HEK293 (cell line): ENCODE measurements at regions not wholly inside any gene's neighbourhood (a gene's known extent, or its start where the extent isn't known, plus 50 kb on each side); places are given as distances from the start of the nearest gene placed in this dataset.

Source experiments
- CTCF ChIA-PET: fragments of 350-600 bp; formaldehyde crosslinking; extraction: SDS; loops from one replicate; lab custom pipeline; 2021; ENCODE audit warnings: antibody characterized with exemption; lab: Yijun Ruan, JAX
- POLR2A ChIA-PET: fragments of 300-600 bp; formaldehyde crosslinking; extraction: SDS; loops from one replicate; lab custom pipeline; 2020; ENCODE audit warnings: antibody characterized with exemption, inconsistent platforms; lab: Yijun Ruan, JAX
- H3K27ac ChIP-seq: fragments of 200-500 bp; sonication (Bioruptor generic); 2 replicates; pipeline ENCODE4 v1.5.1; 2014; ENCODE audit warnings: low read depth, low read length, control low read depth, inconsistent platforms; ENCODE audit errors: extremely low read depth
- H3K36me3 ChIP-seq, 2 experiments: fragments of 200-500 bp in 1 of 2; sonication (Bioruptor generic) in 1 of 2; 1 replicate in 1 of 2; 2 replicates in 1 of 2; pipeline ENCODE4 v1.5.1; 2014 to 2017; ENCODE audit warnings: inconsistent platforms in 2 of 2, low read length in 2 of 2; ENCODE audit not compliant: control insufficient read depth in 2 of 2, insufficient read depth in 1 of 2
- H3K4me1 ChIP-seq: fragments of 200-500 bp; sonication (Bioruptor generic); 2 replicates; pipeline ENCODE4 v1.5.1; 2014; ENCODE audit warnings: mild to moderate bottlenecking, low read length, inconsistent platforms; ENCODE audit not compliant: control insufficient read depth, insufficient read depth
- H3K4me3 ChIP-seq: 2 replicates; pipeline ENCODE4 v1.5.1; 2011; ENCODE audit warnings: low read depth, mild to moderate bottlenecking, control low read depth, low read length, moderate library complexity
- H3K9me3 ChIP-seq: fragments of 200-500 bp; sonication (Bioruptor generic); 2 replicates; pipeline ENCODE4 v1.5.1; 2014; ENCODE audit warnings: low read depth, low read length, inconsistent platforms; ENCODE audit not compliant: control insufficient read depth, insufficient read depth
- BCL11A ChIP-seq: fragments of 450-650 bp; formaldehyde crosslinking; IDR thresholded peaks from 2 replicates; pipeline ENCODE4 v1.5.1; 2016; ENCODE audit warnings: low read depth, missing biosample characterization, missing genetic modification characterization
- HOXC10 ChIP-seq: sonication (generic); formaldehyde crosslinking; IDR thresholded peaks from 2 replicates; pipeline ENCODE4 v1.8.1; 2023; ENCODE audit warnings: mild to moderate bottlenecking, missing genetic modification reagents
- PRDM1 ChIP-seq: fragments of 450-650 bp; formaldehyde crosslinking; IDR thresholded peaks from 2 replicates; pipeline ENCODE4; 2016; ENCODE audit warnings: missing biosample characterization, missing genetic modification characterization
- SCRT1 ChIP-seq: fragments of 450-650 bp; formaldehyde crosslinking; IDR thresholded peaks from 2 replicates; pipeline ENCODE4 v1.5.1; 2016; ENCODE audit warnings: missing biosample characterization, missing genetic modification characterization, borderline replicate concordance
- SETDB1 ChIP-seq: IDR thresholded peaks from one replicate; pipeline ENCODE4 v1.6.1; 2017; ENCODE audit warnings: mild to moderate bottlenecking, low read length, moderate library complexity, mixed read lengths; ENCODE audit not compliant: insufficient read length
- ZNF114 ChIP-seq: fragments of 450-650 bp; formaldehyde crosslinking; IDR thresholded peaks from 2 replicates; pipeline ENCODE4 v1.5.0; 2017; ENCODE audit warnings: missing biosample characterization, missing genetic modification characterization
- ZNF146 ChIP-seq: fragments of 450-650 bp; formaldehyde crosslinking; IDR thresholded peaks from 2 replicates; pipeline ENCODE4 v1.5.1; 2016; ENCODE audit warnings: missing biosample characterization, missing genetic modification characterization
- ZNF19 ChIP-seq: fragments of 450-650 bp; formaldehyde crosslinking; IDR thresholded peaks from 2 replicates; pipeline ENCODE4; 2016; ENCODE audit warnings: missing biosample characterization, missing genetic modification characterization, low read depth
- ZNF280C ChIP-seq: fragments of 450-650 bp; formaldehyde crosslinking; IDR thresholded peaks from 2 replicates; pipeline ENCODE4 v1.5.1; 2016; ENCODE audit warnings: missing biosample characterization, missing genetic modification characterization
- ZNF324 ChIP-seq: fragments of 450-650 bp; formaldehyde crosslinking; IDR thresholded peaks from 2 replicates; pipeline ENCODE4 v1.5.1; 2016; ENCODE audit warnings: missing biosample characterization, missing genetic modification characterization
- ZNF335 ChIP-seq: fragments of 450-650 bp; formaldehyde crosslinking; conservative IDR thresholded peaks from 2 replicates; pipeline ENCODE4 v1.5.1; 2016; ENCODE audit warnings: missing biosample characterization, missing genetic modification characterization
- ZNF350 ChIP-seq: fragments of 450-650 bp; formaldehyde crosslinking; IDR thresholded peaks from 2 replicates; pipeline ENCODE4 v1.5.0; 2017; ENCODE audit warnings: missing biosample characterization, mild to moderate bottlenecking, missing genetic modification characterization
- ZNF501 ChIP-seq: fragments of 450-650 bp; formaldehyde crosslinking; IDR thresholded peaks from 2 replicates; pipeline ENCODE4 v1.5.1; 2016; ENCODE audit warnings: missing biosample characterization, missing genetic modification characterization
- ZNF514 ChIP-seq: fragments of 450-650 bp; formaldehyde crosslinking; IDR thresholded peaks from 2 replicates; pipeline ENCODE4 v1.5.1; 2016; ENCODE audit warnings: missing biosample characterization, missing genetic modification characterization
- ZNF529 ChIP-seq: fragments of 450-650 bp; formaldehyde crosslinking; IDR thresholded peaks from 2 replicates; pipeline ENCODE4 v1.5.1; 2017; ENCODE audit warnings: missing genetic modification characterization, missing biosample characterization; ENCODE audit not compliant: insufficient replicate concordance
- ZNF548 ChIP-seq: fragments of 450-650 bp; formaldehyde crosslinking; IDR thresholded peaks from 2 replicates; pipeline ENCODE4 v1.5.1; 2016; ENCODE audit warnings: missing biosample characterization, missing genetic modification characterization
- ZNF549 ChIP-seq: fragments of 450-650 bp; IDR thresholded peaks from 2 replicates; pipeline ENCODE4 v1.5.1; 2018; ENCODE audit warnings: missing biosample characterization, missing genetic modification characterization, mild to moderate bottlenecking, inconsistent platforms, moderate library complexity
- ZNF555 ChIP-seq: fragments of 450-650 bp; formaldehyde crosslinking; conservative IDR thresholded peaks from 2 replicates; pipeline ENCODE4 v1.5.1; 2017; ENCODE audit warnings: missing biosample characterization, mild to moderate bottlenecking, missing genetic modification characterization, inconsistent platforms
- ZNF560 ChIP-seq: fragments of 450-650 bp; formaldehyde crosslinking; IDR thresholded peaks from 2 replicates; pipeline ENCODE4 v1.5.1; 2017; ENCODE audit warnings: missing biosample characterization, missing genetic modification characterization, borderline replicate concordance
- ZNF629 ChIP-seq: fragments of 450-650 bp; formaldehyde crosslinking; IDR thresholded peaks from 2 replicates; pipeline ENCODE4 v1.5.1; 2017; ENCODE audit warnings: missing biosample characterization, missing genetic modification characterization
- ZNF670 ChIP-seq: fragments of 450-650 bp; formaldehyde crosslinking; IDR thresholded peaks from 2 replicates; pipeline ENCODE4 v1.5.1; 2016; ENCODE audit warnings: missing biosample characterization, missing genetic modification characterization, low read depth
- ZNF701 ChIP-seq: fragments of 450-650 bp; formaldehyde crosslinking; IDR thresholded peaks from 2 replicates; pipeline ENCODE4 v1.5.1; 2016; ENCODE audit warnings: missing biosample characterization, missing genetic modification characterization
- ZNF704 ChIP-seq: fragments of 450-650 bp; formaldehyde crosslinking; IDR thresholded peaks from 2 replicates; pipeline ENCODE4 v1.5.1; 2016; ENCODE audit warnings: missing biosample characterization, missing genetic modification characterization
- ZNF791 ChIP-seq: fragments of 450-650 bp; formaldehyde crosslinking; IDR thresholded peaks from 2 replicates; pipeline ENCODE4 v1.5.1; 2016; ENCODE audit warnings: missing biosample characterization, missing genetic modification characterization
- ZSCAN18 ChIP-seq: fragments of 450-650 bp; formaldehyde crosslinking; IDR thresholded peaks from 2 replicates; pipeline ENCODE4 v1.5.1; 2016; ENCODE audit warnings: missing biosample characterization, missing genetic modification characterization
- TF ChIP-seq, protein P1 (sequence below): fragments of 450-650 bp; formaldehyde crosslinking; IDR thresholded peaks from 2 replicates; pipeline ENCODE4 v1.5.1; 2016; ENCODE audit warnings: missing biosample characterization, missing genetic modification characterization

DNA sequence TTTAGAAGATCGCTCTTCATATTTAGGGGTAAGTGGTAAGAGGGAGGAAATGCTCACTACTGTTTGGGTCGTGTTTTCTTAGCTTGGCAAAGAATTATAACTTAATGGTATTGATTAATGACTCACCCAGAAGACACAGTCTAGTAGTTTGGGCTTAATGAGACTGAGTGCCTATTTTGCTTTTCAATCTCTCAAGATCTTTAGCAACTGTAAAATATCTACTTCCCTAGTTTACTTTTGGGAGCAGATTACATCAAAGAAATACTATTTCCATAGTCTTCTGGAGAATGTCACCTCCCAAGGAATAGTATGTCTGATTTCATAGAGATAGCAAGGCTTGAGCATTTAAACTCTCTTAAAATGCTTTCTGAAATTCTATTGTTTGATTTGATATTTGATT, 100.5 kb upstream of the SLC25A13 start (continued):
- TF ChIP-seq, protein P1, sequence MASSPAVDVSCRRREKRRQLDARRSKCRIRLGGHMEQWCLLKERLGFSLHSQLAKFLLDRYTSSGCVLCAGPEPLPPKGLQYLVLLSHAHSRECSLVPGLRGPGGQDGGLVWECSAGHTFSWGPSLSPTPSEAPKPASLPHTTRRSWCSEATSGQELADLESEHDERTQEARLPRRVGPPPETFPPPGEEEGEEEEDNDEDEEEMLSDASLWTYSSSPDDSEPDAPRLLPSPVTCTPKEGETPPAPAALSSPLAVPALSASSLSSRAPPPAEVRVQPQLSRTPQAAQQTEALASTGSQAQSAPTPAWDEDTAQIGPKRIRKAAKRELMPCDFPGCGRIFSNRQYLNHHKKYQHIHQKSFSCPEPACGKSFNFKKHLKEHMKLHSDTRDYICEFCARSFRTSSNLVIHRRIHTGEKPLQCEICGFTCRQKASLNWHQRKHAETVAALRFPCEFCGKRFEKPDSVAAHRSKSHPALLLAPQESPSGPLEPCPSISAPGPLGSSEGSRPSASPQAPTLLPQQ (tag by site-specific recombination): no peak
- no peak for TF ChIP-seq ZNF791 (tag by site-specific recombination)
- TF ChIP-seq PRDM1 (tag by site-specific recombination): no peak
- TF ChIP-seq ZNF555 (tag by site-specific recombination): no peak
- TF ChIP-seq, all 188 proteins: peak for 0

GRCh38 chr7:96418581-96418980, 96.7 kb upstream of the SLC25A13 start:
- CTCF ChIA-PET: no interaction called here
- Histone ChIP-seq H3K4me3 (no peak overlapping the region), H3K9me3 (no peaks in the 10 kb centered on the region), H3K4me1 (peaks cover 8% of the 10 kb centered on the region; the same call in 1 of the 2 replicates), H3K27ac (no peak overlapping the region), H3K36me3 (no peaks in the 10 kb centered on the region)
- POLR2A ChIA-PET: no interaction called here
- TF ChIP-seq ZSCAN18 (tag by site-specific recombination) (no peak), ZNF514 (no peak), SETDB1 (no peak), ZNF324 (tag by site-specific recombination) (no peak), ZNF629 (no peak), ZNF280C (tag by site-specific recombination) (no peak)

DNA sequence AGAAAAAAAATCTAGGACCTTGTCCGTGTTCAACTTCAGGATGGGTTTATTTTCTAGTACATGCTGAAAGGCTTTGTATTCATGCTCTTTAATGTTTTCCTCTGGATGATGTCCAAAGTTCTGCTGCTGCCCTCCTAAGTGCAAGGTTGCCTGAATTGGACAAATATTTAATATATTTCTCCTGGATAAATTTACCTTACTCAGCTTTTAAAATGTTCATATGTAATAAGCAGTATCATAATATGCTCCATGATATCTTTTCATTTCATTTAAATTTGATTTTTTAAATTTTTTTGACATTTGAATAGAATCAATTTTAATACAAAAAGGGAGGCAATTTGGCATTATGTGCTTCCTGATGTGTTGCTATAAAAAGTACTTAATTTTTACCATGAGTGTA, 95.9 kb upstream of the SLC25A13 start:
- Histone ChIP-seq H3K9me3 (no peaks in the 10 kb centered on the region), H3K4me1 (peaks cover 8% of the 10 kb centered on the region; the same call in 1 of the 2 replicates), H3K4me3 (no peak overlapping the region), H3K27ac (no peak overlapping the region), H3K36me3 (no peaks in the 10 kb centered on the region)
- TF ChIP-seq HOXC10 (CRISPR knock-in tag) (no peak), SETDB1 (no peak), ZNF548 (tag by site-specific recombination) (no peak), ZNF501 (tag by site-specific recombination) (no peak), ZNF114 (tag by site-specific recombination) (no peak), ZNF670 (tag by site-specific recombination) (no peak)
- POLR2A ChIA-PET: no interaction called here
- CTCF ChIA-PET: interaction anchor here (0.7 kb wide), 2 partner anchors 75 to 198 kb away, joined by 3 to 4 read pairs; no protein-coding TSS in a partner anchor

- POLR2A ChIA-PET: no interaction called here
- Histone ChIP-seq H3K36me3 (no peaks in the 10 kb centered on the region), H3K27ac (no peak overlapping the region), H3K4me3 (no peak overlapping the region), H3K9me3 (no peaks in the 10 kb centered on the region), H3K4me1 (peaks cover 8% of the 10 kb centered on the region; the same call in 1 of the 2 replicates)
- CTCF ChIA-PET: interaction anchor here (0.5 to 1.2 kb wide), 2 partner anchors 179 to 191 kb away, joined by 3 to 5 read pairs; no protein-coding TSS in a partner anchor
- TF ChIP-seq ZNF146 (tag by site-specific recombination) (no peak), ZNF560 (no peak), ZNF549 (tag by site-specific recombination) (no peak), ZNF335 (no peak), ZNF704 (tag by site-specific recombination) (no peak), BCL11A (no peak), ZNF529 (tag by site-specific recombination) (no peak), SCRT1 (no peak), ZNF350 (tag by site-specific recombination) (no peak), ZNF19 (tag by site-specific recombination) (no peak), ZNF701 (tag by site-specific recombination) (no peak)
These were observed 94.7 kb upstream of the SLC25A13 start for GRCh38 chr7:96416599-96416998.
